HG03064 (cell line): ENCODE measurements at regions not wholly inside any gene's neighbourhood (a gene's known extent, or its start where the extent isn't known, plus 50 kb on each side); places are given as distances from the start of the nearest gene placed in this dataset.

Source experiments
- ATAC-seq: cut with Tn5 transposase; IDR thresholded peaks from one replicate; pipeline ENCODE4 v1.9.1; 2021; ENCODE audit warnings: low read depth; ENCODE audit not compliant: unreplicated experiment

DNA sequence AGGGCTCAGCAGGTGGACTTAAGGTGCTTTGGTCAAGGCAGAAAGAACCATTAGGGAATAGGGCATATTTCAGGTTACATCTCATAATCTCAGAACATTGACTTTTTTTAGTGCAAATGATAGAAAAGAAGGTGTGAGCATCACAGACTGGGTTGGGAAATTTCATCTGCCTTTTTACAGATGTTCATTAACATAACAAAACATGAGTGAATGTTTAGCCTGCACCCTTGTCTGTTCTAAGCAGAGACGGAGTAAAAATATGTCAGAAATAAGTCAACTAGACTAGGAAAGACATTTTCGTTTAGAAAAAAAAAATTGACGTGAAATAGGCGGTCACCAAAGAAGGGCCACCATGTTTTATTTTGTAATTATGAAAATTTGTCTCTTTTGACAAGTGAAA lies 127.5 kb upstream of the CDH13 start:
- ATAC-seq: no peak

GRCh38 chr16:82497139-82497538 lies 129.6 kb upstream of the CDH13 start:
- ATAC-seq: no peak

DNA sequence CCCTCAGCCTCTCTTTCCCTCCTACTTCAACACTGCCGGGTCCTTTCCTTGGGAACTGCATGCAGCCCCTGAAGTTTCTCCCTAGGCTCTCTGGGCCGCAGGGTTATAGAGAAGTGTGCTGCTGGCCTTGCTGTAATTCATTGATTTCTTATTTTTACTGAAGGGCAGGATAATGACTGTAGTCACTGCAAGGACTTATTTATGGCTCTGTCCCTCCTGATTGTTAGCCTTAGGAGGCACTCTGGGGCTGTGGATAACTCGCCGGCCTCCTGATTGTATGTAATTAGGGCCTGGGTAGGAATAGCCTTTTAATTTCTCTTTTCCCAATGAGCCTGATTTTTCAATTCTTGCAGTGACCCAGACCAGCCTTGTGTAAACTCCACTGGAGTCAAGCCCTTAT lies 138.3 kb upstream of the CDH13 start:
- no peak for ATAC-seq

DNA sequence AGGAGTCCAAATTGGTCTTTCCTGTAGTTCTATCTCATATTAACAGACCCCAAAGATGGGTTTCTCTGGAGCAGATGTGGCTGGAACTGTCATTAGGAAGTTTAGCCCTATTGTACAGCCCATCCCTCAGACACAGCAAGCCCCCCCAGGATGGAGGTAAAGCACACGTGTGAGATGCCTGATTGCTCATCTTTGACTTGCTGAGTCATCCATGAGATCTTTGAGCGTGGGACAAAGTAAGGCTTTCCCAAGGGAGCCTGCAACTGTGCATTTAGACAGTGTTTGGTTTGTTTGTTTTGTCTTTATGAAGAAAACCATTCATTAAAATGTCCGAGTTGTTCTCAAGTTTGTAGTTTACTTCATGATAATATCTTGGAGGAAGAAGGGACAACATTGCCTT lies 145.3 kb upstream of the CDH13 start:
- no peak for ATAC-seq

GRCh38 chr16:82476786-82477185 lies 150.0 kb upstream of the CDH13 start:
- ATAC-seq: no peak

DNA sequence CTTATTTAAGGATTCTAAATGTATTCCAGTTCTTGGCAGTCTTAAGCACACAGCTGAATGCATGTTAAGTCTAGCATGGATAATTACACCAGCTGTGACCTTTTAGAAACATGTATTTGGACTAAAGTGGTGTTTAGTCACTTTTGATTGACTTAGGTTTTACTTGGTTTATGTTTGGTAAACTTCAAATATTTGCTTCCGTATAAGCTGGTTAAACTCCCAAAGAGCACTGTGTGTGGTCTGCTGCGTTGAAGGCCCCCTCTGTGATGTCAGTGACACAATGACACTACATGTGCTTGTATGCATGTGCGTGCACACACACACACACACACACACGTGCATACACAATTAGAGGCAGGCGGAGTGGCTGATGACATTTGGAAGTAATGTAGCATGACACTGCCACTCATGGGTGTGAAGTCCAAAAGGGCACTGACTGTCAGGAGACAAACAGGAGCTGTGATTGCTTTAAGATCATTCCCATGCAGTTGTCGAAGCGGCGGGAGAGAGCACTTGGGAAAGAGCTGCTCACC lies 156.1 kb upstream of the CDH13 start:
- ATAC-seq: no peak

- no peak for ATAC-seq
Observed at GRCh38 chr16:82470016-82470415, 156.8 kb upstream of the CDH13 start.

DNA sequence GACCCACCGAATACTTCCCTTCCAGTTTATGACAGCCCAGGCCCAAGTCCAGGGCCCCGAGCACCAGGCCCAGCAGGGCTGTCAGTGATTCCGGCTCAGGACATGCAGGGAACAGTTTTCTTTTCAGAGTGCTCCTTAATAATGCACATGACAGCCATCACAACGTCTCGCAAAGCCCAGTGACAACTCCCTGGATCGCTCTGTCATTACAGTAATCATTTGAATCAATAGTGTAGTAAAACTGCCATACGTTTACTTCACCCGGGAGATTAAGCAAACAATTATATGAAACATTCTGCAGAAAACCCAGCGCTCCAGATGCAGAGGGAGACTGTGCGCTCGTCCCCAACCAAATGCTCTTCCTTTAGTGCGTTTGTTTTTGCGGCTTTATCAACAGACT lies 162.6 kb upstream of the CDH13 start:
- no peak for ATAC-seq

DNA sequence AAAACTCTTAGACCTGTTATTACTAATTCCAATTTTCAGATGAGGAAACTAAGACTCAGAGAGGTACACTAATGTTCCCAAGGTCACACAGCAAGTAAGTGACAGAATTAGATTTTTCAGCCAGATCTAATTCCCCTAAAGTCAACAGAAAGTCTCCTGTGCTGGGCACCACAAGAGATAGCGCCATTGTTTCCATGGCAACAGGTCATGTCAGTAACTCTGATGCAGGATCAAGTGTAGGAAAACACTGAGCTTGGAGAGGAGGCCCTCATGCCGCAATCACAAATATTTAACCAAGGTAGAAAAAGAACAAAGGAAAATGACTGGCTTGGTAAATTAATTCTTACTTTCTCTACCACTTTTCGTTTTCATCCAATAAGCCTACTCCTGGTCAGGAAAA lies 166.0 kb upstream of the CDH13 start:
- no peak for ATAC-seq

GRCh38 chr16:82459580-82460256 lies 167.1 kb upstream of the CDH13 start:
- no peak for ATAC-seq

DNA sequence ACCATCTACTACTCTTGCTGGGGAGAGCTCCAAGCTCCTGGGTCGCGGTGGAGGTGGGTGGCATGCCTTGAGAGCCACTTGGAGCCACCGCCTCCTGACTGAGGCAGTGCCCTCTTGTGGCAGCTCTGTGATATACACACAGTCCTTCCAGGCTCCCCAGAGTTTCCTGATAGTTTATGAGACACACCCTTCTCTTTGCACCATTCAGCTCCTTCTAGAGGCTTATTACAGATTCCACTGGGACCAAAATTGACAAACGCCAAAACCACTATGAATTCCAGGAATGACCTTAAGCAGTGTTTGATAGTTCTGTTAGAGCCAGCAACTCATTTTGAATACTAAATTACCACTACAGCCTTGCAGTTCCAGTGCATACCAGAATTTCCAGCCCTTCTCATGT lies 170.1 kb upstream of the CDH13 start:
- ATAC-seq: no peak

DNA sequence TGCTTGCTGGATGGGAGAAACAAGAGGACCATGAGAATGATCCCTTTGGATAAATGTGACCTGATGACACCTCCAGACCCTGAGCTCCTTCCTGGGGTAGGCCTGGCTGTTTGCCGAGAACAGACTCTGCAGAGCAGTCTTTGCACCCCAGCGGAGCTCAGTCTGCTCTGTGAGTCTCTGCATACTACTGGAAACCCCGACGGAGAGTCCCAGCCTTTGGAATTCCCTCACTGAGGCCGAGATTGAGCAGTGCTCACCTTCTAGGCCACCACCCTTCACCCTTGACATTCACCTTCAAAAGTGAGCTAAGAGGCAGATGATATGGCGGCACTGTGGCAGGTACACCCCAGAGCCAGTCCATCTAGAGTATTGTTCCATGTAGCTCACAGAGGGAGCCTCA lies 172.2 kb upstream of the CDH13 start:
- ATAC-seq: no peak

DNA sequence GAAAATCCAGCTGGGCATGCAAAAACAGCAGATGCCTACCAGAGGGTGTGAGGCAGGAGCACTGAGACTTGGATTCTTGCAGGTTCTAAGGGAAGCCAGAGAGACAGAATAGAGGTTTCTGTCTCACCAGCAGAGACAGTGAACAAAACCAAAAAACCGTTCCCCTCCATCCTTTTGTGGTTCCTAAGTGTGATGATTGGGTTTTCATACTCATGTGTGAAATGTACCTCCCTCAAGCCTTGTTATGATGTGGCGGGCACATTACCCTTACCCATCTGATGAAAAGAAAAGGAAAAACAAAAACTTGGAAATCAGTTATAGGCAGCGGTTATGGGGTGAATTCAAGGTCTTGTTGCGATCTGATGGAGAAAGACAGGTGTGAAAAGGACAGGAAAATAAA lies 172.6 kb upstream of the CDH13 start:
- no peak for ATAC-seq

GRCh38 chr16:82452004-82452756 lies 174.6 kb upstream of the CDH13 start:
- no peak for ATAC-seq

GRCh38 chr16:82451449-82451848 lies 175.3 kb upstream of the CDH13 start:
- ATAC-seq: no peak

GRCh38 chr16:82440336-82440735 lies 186.4 kb upstream of the CDH13 start:
- no peak for ATAC-seq

DNA sequence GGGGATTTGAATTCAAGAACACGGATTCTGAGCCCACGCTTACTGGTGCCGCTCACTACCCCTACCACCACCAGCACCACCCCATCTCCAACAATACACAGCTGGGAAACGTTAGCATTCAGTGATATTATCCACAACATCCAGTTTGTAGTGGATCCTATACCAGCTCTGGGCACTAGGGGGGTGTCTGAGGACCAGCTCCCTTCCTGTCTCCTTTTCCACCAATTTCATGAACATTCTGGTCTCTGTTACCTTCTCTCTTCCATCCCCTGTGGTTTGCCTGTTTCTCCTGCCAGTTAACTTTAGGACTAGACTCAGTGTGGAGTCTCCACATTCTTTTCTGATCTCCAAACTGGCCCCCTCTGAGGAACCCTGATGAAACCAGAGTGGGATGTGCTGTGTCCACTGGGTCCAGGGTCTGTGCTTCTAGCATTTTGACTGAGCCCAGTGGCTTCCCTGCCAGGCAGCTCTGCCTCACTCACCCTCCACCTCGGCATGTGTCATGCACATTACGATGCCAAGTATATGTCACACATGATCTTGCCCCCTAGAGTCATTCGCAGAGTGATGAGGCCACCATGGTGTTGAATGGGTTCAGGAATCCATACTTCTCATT lies 187.0 kb upstream of the CDH13 start:
- no peak for ATAC-seq

DNA sequence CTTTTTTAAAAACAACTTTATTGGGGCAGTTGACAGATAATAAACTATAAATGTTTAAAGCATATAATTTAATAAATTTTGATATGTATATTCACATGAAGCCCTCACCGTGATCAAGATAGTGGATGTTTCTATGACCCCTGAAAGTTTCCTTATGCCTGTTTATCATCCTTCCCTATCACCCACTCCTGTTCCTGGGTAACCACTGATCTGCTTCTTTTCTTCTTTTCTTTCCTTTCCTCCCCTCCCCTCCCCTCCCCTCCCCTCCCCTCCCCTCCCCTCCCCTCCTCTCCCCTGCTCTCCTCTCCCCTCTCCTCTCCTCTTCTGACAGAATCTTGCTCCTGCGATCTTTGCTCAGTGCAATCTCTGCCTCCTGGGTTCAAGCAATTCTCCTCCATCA lies 193.7 kb upstream of the CDH13 start:
- ATAC-seq: no peak

- no peak for ATAC-seq
Observed at GRCh38 chr16:82432261-82432660, 194.5 kb upstream of the CDH13 start.

DNA sequence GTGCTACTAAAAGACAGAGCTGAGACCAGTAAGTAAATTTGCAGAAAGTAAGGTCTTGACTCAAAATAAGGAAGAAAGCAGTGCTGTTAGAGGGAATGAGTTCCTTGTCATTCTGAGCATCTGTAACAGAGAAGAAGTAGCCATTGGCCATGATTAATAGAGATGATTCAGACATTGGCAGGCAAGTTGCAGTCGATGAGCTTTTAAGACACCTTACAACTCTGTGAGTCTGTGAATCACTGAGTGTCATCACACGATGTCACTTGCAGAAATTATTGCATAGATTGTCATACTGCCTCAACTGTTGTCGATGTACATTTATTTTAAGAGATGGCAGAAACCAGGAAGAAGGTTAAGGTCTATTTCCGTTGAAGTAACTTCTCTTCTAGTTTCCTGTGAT lies 201.1 kb upstream of the CDH13 start:
- ATAC-seq: no peak

DNA sequence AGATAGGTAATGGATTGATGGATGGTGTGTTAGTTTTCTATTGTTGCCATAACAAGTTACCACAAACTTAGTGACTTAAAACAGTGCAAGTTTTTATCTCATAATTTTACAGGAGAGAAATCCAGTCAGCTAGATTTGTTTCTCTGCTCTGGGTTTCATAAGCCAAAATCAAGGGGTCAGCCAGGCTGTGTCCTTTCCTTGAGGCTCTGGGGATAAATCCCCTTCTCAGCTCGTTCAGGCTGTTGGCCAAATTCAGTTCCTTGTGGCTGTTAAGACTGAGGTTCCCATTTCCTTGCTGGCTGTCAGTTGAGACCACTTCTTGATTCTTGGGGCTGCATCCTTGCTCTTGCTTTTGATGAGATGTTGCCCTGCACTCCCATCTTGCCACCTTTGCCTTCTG lies 204.9 kb upstream of the CDH13 start:
- ATAC-seq: no peak

DNA sequence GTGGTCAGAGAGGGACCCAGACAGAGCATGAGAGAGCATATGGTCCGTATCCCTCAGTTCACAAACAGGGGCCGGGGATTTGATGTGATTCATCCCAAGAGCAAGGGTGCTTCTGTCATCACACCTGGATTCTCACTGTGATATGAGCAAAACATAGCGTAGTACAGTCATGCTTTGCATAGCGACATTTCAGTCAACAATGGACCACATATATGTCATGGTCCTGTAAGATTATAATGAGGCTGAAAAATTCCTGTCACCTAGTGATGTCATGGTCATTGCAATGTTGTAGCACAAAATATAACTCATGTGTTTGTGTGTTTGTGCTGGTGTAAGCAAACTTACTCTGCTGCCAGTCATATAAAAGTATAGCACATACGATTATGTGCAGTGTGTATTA lies 207.4 kb upstream of the CDH13 start:
- ATAC-seq: no peak
